NB4 (cell line): ENCODE measurements at regions not wholly inside any gene's neighbourhood (a gene's known extent, or its start where the extent isn't known, plus 50 kb on each side); places are given as distances from the start of the nearest gene placed in this dataset.
A peak's percentile ranks its signal among the peaks of the same experiment; 100 is the strongest.

ENCODE experiments used
- DNase-seq: peaks from one replicate; pipeline ENCODE4 v3.0.0; 2010; ENCODE audit warnings: low read depth
- H3K4me3 ChIP-seq: one replicate; pipeline ENCODE4 v1.5.1; 2011; ENCODE audit warnings: mild to moderate bottlenecking, low read depth, low read length, moderate library complexity
- CTCF ChIP-seq: IDR thresholded peaks from one replicate; pipeline ENCODE4 v1.5.1; 2012; ENCODE audit warnings: low read depth, low read length
- MYC ChIP-seq: IDR thresholded peaks from 2 replicates; pipeline ENCODE4 v1.6.1; 2011; ENCODE audit warnings: low read depth, low read length
- POLR2A ChIP-seq: IDR thresholded peaks from 2 replicates; pipeline ENCODE4 v1.6.1; 2011; ENCODE audit warnings: mild to moderate bottlenecking; ENCODE audit not compliant: insufficient read length; ENCODE audit errors: extremely low read depth
- TF ChIP-seq, protein P1 (sequence below): IDR thresholded peaks from 2 replicates; pipeline ENCODE4 v1.6.1; 2011; ENCODE audit warnings: low read depth, low read length

- no peak for TF ChIP-seq POLR2A
- TF ChIP-seq CTCF, result no peak
- no peak for TF ChIP-seq MYC
- TF ChIP-seq, protein P1, sequence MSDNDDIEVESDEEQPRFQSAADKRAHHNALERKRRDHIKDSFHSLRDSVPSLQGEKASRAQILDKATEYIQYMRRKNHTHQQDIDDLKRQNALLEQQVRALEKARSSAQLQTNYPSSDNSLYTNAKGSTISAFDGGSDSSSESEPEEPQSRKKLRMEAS, result no peak
- H3K4me3 ChIP-seq, result no peak overlapping the region
- no peak for DNase-seq
Measured at GRCh38 chr1:193365966-193366365, 179.6 kb upstream of the B3GALT2 start.

GRCh38 chr1:193359631-193360030 lies 173.2 kb upstream of the B3GALT2 start:
- no peak for TF ChIP-seq MYC
- TF ChIP-seq, protein P1, result no peak
- no peak for TF ChIP-seq POLR2A
- TF ChIP-seq CTCF, result no peak
- no peak overlapping the region for H3K4me3 ChIP-seq
- no peak for DNase-seq

GRCh38 chr1:193358419-193358818 lies 172.0 kb upstream of the B3GALT2 start:
- no peak for TF ChIP-seq POLR2A
- no peak for TF ChIP-seq CTCF
- TF ChIP-seq MYC, result no peak
- TF ChIP-seq, protein P1, result no peak
- DNase-seq, result no peak
- H3K4me3 ChIP-seq, result no peak overlapping the region

DNA sequence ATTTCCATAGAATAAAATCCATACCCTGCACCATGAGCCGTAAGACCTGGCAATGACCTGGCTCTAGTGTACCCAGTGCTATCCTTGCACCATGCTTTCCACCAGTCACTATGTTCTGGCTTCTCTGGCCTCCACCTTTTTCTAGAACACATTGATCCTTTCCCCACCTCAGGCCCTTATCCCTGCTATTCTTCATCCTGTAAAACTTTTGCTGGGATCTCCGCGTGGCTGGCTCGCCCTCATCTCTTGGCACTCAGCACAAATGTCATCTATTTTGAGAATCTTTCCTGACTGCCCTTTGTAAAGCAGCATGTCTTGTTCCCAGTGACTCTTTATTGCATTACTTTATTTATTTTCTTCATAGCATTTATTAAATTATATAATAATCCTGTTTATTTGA lies 169.8 kb upstream of the B3GALT2 start:
- TF ChIP-seq POLR2A, result no peak
- TF ChIP-seq CTCF, result no peak
- no peak for TF ChIP-seq MYC
- TF ChIP-seq, protein P1, result no peak
- H3K4me3 ChIP-seq, result no peak overlapping the region
- DNase-seq, result no peak

DNA sequence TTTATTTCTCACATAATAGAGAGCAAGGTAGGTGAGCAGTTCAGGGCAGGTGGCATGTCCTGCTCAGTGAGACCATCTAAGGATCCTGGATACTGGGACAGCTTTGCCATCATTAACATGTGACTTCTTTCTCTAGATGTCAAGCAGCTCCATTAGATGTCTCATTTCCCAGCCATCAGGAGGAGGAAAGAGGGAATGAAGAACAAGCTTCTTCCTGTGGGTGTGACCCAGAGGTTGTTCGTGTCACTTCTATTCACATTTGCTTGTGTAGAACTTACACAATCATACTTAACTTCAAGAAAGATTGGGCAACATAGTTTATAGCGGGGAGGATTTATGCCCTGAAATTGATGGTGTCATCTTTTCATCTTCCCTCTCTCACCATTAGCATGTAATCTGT lies 169.2 kb upstream of the B3GALT2 start:
- DNase-seq, result peak; percentile 15
- no peak overlapping the region for H3K4me3 ChIP-seq
- TF ChIP-seq POLR2A (no peak), MYC (no peak)

DNA sequence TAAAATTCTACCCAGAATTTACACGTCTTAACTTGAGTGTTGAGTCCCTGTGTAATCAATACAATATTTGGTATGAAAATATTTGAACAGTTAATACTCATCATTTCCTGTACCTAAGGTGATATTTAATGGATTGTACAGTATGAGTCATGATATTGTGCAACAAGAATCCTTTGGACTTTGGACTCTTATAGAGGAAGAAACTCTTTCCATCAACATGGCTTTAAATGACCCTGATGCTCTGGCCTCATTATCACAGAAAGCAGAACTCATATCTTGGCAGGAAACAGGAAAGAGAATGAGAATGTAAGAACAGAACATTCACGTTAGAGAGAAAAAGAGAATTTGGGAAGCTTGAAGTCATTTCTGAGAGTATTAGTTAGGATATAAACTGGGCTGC lies 168.8 kb upstream of the B3GALT2 start:
- DNase-seq, result peak; percentile 10
- TF ChIP-seq MYC (no peak), CTCF (no peak), POLR2A (no peak)
- TF ChIP-seq, protein P1, result no peak
- no peak overlapping the region for H3K4me3 ChIP-seq
